ENCODE measurements at regions not wholly inside any gene's neighbourhood (a gene's known extent, or its start where the extent isn't known, plus 50 kb on each side); places are given as distances from the start of the nearest gene placed in this dataset.

GRCh38 chrX:77299549-77299948 lies 147.6 kb upstream of the FGF16 start:
- Histone ChIP-seq H3K79me2 (ENCODE audit: control insufficient read depth, insufficient read depth, low read length) (no peaks in the 10 kb centered on the region), H3K27ac (ENCODE audit: insufficient read depth, low read length) (no peak overlapping the region), H3K4me3 (replicated peaks in 1 of 4; ENCODE audit: control extremely low read depth in 1 of 4, insufficient read depth in 1 of 4, low read depth in 3 of 4, low read length in 4 of 4) (no peak overlapping the region), H3K9ac (ENCODE audit: insufficient read depth, low read length) (no peak overlapping the region), H2AFZ (ENCODE audit: low read length) (no peak overlapping the region), H3K4me2 (ENCODE audit: extremely low read depth, insufficient read depth, low read length) (no peak overlapping the region), H3K27me3 (ENCODE audit: control insufficient read depth, insufficient read depth, low read length) (no peaks in the 10 kb centered on the region), H4K20me1 (ENCODE audit: control insufficient read depth, extremely low read depth, insufficient read depth, low read length) (no peaks in the 10 kb centered on the region), H3K9me3 (ENCODE audit: control insufficient read depth, insufficient read depth, low read depth, low read length) (no peaks in the 10 kb centered on the region), H3K4me1 (ENCODE audit: control insufficient read depth, extremely low read depth, insufficient read depth, low read length) (no peaks in the 10 kb centered on the region), H3K36me3 (ENCODE audit: control insufficient read depth, insufficient read depth, low read length) (no peaks in the 10 kb centered on the region)
- no peak for DNase-seq (ENCODE audit: low read depth in 2 of 2)
- no peak for TF ChIP-seq EZH2 (IDR thresholded peaks at IDR 0.05; ENCODE audit: low read length, missing control alignments)
- no peak for TF ChIP-seq CTCF (conservative IDR thresholded peaks at IDR 0.05 in 1 of 2, IDR thresholded peaks at IDR 0.05 in 1 of 2; ENCODE audit: low read depth in 1 of 2, low read length in 2 of 2)

- Histone ChIP-seq H3K4me1 (ENCODE audit: control insufficient read depth, extremely low read depth, insufficient read depth, low read length) (no peaks in the 10 kb centered on the region), H2AFZ (ENCODE audit: low read length) (no peak overlapping the region), H3K4me2 (ENCODE audit: extremely low read depth, insufficient read depth, low read length) (no peak overlapping the region), H3K27ac (ENCODE audit: insufficient read depth, low read length) (no peak overlapping the region), H3K27me3 (ENCODE audit: control insufficient read depth, insufficient read depth, low read length) (no peaks in the 10 kb centered on the region), H3K4me3 (replicated peaks in 1 of 4; ENCODE audit: control extremely low read depth in 1 of 4, insufficient read depth in 1 of 4, low read depth in 3 of 4, low read length in 4 of 4) (no peak overlapping the region), H4K20me1 (ENCODE audit: control insufficient read depth, extremely low read depth, insufficient read depth, low read length) (no peaks in the 10 kb centered on the region), H3K36me3 (ENCODE audit: control insufficient read depth, insufficient read depth, low read length) (no peaks in the 10 kb centered on the region), H3K9ac (ENCODE audit: insufficient read depth, low read length) (no peak overlapping the region), H3K9me3 (ENCODE audit: control insufficient read depth, insufficient read depth, low read depth, low read length) (no peaks in the 10 kb centered on the region), H3K79me2 (ENCODE audit: control insufficient read depth, insufficient read depth, low read length) (no peaks in the 10 kb centered on the region)
- DNase-seq (ENCODE audit: low read depth in 2 of 2): no peak
- TF ChIP-seq EZH2 (IDR thresholded peaks at IDR 0.05; ENCODE audit: low read length, missing control alignments): no peak
- TF ChIP-seq CTCF (conservative IDR thresholded peaks at IDR 0.05 in 1 of 2, IDR thresholded peaks at IDR 0.05 in 1 of 2; ENCODE audit: low read depth in 1 of 2, low read length in 2 of 2): no peak
Measured at GRCh38 chrX:77342004-77342403, 105.2 kb upstream of the FGF16 start.

GRCh38 chrX:77346859-77347258 lies 100.3 kb upstream of the FGF16 start:
- Histone ChIP-seq H3K36me3 (ENCODE audit: control insufficient read depth, insufficient read depth, low read length) (no peaks in the 10 kb centered on the region), H3K4me3 (replicated peaks in 1 of 4; ENCODE audit: control extremely low read depth in 1 of 4, insufficient read depth in 1 of 4, low read depth in 3 of 4, low read length in 4 of 4) (no peak overlapping the region), H3K9me3 (ENCODE audit: control insufficient read depth, insufficient read depth, low read depth, low read length) (no peaks in the 10 kb centered on the region), H2AFZ (ENCODE audit: low read length) (no peak overlapping the region), H3K27me3 (ENCODE audit: control insufficient read depth, insufficient read depth, low read length) (no peaks in the 10 kb centered on the region), H3K79me2 (ENCODE audit: control insufficient read depth, insufficient read depth, low read length) (no peaks in the 10 kb centered on the region), H4K20me1 (ENCODE audit: control insufficient read depth, extremely low read depth, insufficient read depth, low read length) (no peaks in the 10 kb centered on the region), H3K9ac (ENCODE audit: insufficient read depth, low read length) (no peak overlapping the region), H3K4me2 (ENCODE audit: extremely low read depth, insufficient read depth, low read length) (no peak overlapping the region), H3K4me1 (ENCODE audit: control insufficient read depth, extremely low read depth, insufficient read depth, low read length) (no peaks in the 10 kb centered on the region), H3K27ac (ENCODE audit: insufficient read depth, low read length) (no peak overlapping the region)
- no peak for TF ChIP-seq CTCF (conservative IDR thresholded peaks at IDR 0.05 in 1 of 2, IDR thresholded peaks at IDR 0.05 in 1 of 2; ENCODE audit: low read depth in 1 of 2, low read length in 2 of 2)
- no peak for TF ChIP-seq EZH2 (IDR thresholded peaks at IDR 0.05; ENCODE audit: low read length, missing control alignments)
- no peak for DNase-seq (ENCODE audit: low read depth in 2 of 2)

All from fibroblast of lung (primary cell).